Colonic mucosa (tissue), 4 donors: ENCODE measurements at regions not wholly inside any gene's neighbourhood (a gene's known extent, or its start where the extent isn't known, plus 50 kb on each side); places are given as distances from the start of the nearest gene placed in this dataset.

Source experiments
- DNase-seq: peaks from one replicate; pipeline ENCODE4 v3.0.0-alpha.2; 2020
- H3K27ac ChIP-seq: fragments of 200-600 bp; one replicate; pipeline ENCODE4 v1.8.0; 2021
- H3K27me3 ChIP-seq: fragments of 200-600 bp; one replicate; pipeline ENCODE4 v1.8.0; 2021
- H3K36me3 ChIP-seq: fragments of 200-600 bp; one replicate; pipeline ENCODE4 v1.8.0; 2021
- H3K4me1 ChIP-seq: fragments of 200-600 bp; one replicate; pipeline ENCODE4 v1.8.0; 2021; ENCODE audit warnings: mild to moderate bottlenecking
- H3K4me3 ChIP-seq: fragments of 200-600 bp; one replicate; pipeline ENCODE4 v1.8.0; 2021
- H3K9ac ChIP-seq, 2 donors: one replicate each; pipeline ENCODE4 v1.7.0; 2013; ENCODE audit warnings: control low read depth in 2 of 2, low read depth in 2 of 2, low read length in 2 of 2
- H3K9me3 ChIP-seq: fragments of 200-600 bp; one replicate; pipeline ENCODE4 v1.8.0; 2021
- intact Hi-C: fragments of 100-400 bp; cut with DNase I; formaldehyde crosslinking; loops from one replicate; pipeline ENCODE4 v1.14.1; 2022
- TF ChIP-seq, protein P1 (sequence below): fragments of 200-600 bp; IDR thresholded peaks from one replicate; pipeline ENCODE4 v1.8.0; 2022; ENCODE audit warnings: antibody characterized with exemption, mild to moderate bottlenecking
- donor health status: healthy.
- donor health status: DM: no; HTN: no; CAD: no.
- donor health status: DM: no; HTN: no; CAD: no.

DNA sequence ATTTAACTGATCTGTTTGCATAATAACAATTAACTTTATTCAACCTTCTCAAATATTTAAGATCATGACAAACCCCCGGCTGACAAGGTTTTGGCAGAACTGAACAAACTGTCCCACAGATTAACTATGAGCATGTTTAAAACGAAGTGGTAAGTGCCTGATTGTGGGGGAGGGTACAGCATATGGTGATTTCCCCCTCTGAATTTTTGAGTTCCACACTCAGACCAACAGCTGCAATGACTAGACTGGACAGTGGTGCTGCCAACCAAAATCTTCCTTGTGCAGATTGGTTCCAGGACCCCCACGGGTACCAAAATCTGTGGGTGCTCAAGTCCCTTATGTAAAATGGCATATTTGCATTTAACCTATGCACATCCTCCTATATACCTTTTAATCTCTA, 449.5 kb downstream of the SHQ1 start:
- intact Hi-C loops: no loop called here
- no peaks in the 10 kb centered on the region for H3K9me3 ChIP-seq
- no peak overlapping the region for H3K4me3 ChIP-seq
- TF ChIP-seq, protein P1, sequence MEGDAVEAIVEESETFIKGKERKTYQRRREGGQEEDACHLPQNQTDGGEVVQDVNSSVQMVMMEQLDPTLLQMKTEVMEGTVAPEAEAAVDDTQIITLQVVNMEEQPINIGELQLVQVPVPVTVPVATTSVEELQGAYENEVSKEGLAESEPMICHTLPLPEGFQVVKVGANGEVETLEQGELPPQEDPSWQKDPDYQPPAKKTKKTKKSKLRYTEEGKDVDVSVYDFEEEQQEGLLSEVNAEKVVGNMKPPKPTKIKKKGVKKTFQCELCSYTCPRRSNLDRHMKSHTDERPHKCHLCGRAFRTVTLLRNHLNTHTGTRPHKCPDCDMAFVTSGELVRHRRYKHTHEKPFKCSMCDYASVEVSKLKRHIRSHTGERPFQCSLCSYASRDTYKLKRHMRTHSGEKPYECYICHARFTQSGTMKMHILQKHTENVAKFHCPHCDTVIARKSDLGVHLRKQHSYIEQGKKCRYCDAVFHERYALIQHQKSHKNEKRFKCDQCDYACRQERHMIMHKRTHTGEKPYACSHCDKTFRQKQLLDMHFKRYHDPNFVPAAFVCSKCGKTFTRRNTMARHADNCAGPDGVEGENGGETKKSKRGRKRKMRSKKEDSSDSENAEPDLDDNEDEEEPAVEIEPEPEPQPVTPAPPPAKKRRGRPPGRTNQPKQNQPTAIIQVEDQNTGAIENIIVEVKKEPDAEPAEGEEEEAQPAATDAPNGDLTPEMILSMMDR: no peak
- H3K4me1 ChIP-seq: no peaks in the 10 kb centered on the region
- no peak for DNase-seq
- H3K36me3 ChIP-seq: no peaks in the 10 kb centered on the region
- no peak overlapping the region for H3K27ac ChIP-seq
- H3K27me3 ChIP-seq: no peaks in the 10 kb centered on the region
- no peak overlapping the region for H3K9ac ChIP-seq

DNA sequence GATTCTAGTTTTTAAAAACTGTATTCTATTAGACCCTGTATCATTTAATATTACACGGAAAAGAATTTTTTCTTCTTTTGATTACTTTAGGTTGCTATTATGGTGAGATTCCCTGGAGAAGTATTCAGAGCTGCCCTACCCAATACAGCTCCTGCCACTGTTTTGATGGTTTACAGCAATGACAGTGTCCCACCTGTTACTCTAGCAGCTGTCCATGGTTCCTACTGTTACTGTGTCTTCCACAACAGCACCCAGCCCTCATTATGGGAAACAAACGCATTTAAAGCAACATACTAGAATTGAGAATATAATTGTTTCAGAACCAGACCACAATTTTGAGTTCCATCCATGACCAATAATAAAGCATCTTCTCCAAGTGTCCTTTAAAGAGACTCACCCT, 450.7 kb downstream of the SHQ1 start:
- intact Hi-C loops: no loop called here
- Histone ChIP-seq H3K9me3 (no peaks in the 10 kb centered on the region), H3K27me3 (no peaks in the 10 kb centered on the region), H3K4me1 (no peaks in the 10 kb centered on the region), H3K36me3 (no peaks in the 10 kb centered on the region), H3K27ac (no peak overlapping the region), H3K4me3 (no peak overlapping the region), H3K9ac (no peak overlapping the region)
- TF ChIP-seq, protein P1: no peak
- DNase-seq: no peak

DNA sequence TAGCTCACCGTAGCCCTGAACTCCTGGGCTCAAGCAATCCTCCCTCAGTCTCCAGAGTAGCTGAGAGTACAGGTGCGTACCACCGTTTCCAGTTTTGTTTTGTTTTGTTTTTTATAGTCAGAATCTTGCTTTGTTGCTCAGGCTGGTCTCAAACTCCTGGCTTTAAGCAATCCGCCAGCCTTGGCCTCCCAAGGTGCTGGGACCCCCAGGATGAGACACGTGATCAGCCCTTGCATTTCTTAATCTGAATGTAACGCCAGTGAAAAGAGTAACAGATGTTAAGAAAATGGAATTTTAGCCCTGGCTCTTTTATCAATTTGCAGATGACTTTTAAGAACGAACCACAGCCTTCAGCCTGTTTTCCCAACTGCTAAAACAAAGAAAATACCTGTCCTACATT, 451.3 kb downstream of the SHQ1 start:
- Histone ChIP-seq H3K27ac (no peak overlapping the region), H3K4me1 (no peaks in the 10 kb centered on the region), H3K36me3 (no peaks in the 10 kb centered on the region), H3K27me3 (no peaks in the 10 kb centered on the region), H3K9me3 (no peaks in the 10 kb centered on the region), H3K4me3 (no peak overlapping the region), H3K9ac (no peak overlapping the region)
- intact Hi-C loops: no loop called here
- DNase-seq: no peak
- TF ChIP-seq, protein P1: no peak

DNA sequence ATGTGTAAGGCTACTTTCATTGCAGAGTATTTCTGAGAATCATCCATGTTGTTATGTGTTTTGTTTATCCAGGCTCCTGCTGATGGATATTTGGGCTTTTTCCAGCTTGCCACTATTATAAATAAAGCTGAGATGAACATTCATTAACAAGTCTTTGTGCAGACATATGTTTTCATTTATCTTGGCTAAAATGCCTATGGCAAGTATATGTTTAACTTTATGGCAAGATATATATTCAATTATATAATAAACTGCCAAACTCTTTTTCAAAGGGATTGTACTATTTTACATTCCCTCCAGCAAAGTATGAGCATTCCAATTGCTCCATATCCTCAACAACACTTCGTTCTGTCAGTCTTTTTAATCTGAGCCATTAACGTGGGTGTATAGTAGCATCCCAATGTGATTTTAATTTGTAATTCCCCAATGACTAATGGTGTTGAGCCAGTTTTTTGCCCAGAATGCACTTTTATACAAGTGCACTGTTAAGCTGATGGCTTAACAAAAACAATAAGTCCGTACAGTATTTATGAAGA, 452.4 kb downstream of the SHQ1 start:
- Histone ChIP-seq H3K9ac (no peak overlapping the region), H3K9me3 (no peaks in the 10 kb centered on the region), H3K4me3 (no peak overlapping the region), H3K27ac (no peak overlapping the region), H3K4me1 (no peaks in the 10 kb centered on the region), H3K27me3 (no peaks in the 10 kb centered on the region), H3K36me3 (no peaks in the 10 kb centered on the region)
- TF ChIP-seq, protein P1: no peak
- DNase-seq: no peak
- intact Hi-C loops: no loop called here

DNA sequence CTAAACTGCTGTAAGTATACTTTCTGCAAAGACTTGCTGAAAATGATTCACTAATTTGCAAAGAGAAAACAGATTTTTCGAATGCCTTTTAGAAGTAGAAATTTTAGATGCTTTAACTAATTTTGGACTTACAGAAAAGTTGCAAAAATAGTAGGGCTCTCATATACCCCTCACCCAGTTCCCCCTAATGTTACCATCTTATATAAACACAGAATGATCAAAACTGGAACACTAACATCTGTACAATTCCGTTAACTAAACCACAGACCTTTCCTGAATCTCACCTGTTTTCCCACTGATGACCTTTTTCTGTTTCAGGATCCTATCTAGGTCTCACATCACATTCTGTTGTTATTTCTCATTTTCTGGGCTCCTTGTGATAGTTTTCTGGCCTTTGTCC, 454.8 kb downstream of the SHQ1 start:
- TF ChIP-seq, protein P1: no peak
- DNase-seq: no peak
- H3K9me3 ChIP-seq: no peaks in the 10 kb centered on the region
- no peaks in the 10 kb centered on the region for H3K36me3 ChIP-seq
- H3K27ac ChIP-seq: no peak overlapping the region
- no peak overlapping the region for H3K9ac ChIP-seq
- no peaks in the 10 kb centered on the region for H3K27me3 ChIP-seq
- intact Hi-C loops: no loop called here
- H3K4me3 ChIP-seq: no peak overlapping the region
- no peaks in the 10 kb centered on the region for H3K4me1 ChIP-seq

DNA sequence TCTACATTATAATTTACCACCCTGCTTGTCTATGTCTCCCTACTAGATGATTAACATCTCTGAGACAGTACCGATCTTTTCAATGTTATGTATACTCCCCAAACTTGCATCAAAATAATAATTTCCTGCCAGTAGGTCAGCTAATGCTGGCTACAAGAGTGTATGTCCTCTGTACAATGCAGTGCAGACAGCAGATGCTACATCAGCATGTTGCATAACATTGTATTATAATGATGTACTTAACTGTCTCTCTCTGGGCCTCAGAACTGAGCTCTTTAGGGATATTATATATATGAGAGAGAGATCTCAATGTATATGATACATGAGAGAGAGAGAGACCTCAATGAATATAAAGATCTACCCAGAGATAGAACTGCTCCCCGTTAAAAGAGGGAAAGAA, 456.6 kb downstream of the SHQ1 start:
- intact Hi-C loops: no loop called here
- H3K9ac ChIP-seq: no peak overlapping the region
- no peak for DNase-seq
- no peak overlapping the region for H3K27ac ChIP-seq
- H3K27me3 ChIP-seq: no peaks in the 10 kb centered on the region
- TF ChIP-seq, protein P1: no peak
- H3K4me3 ChIP-seq: no peak overlapping the region
- no peaks in the 10 kb centered on the region for H3K4me1 ChIP-seq
- no peaks in the 10 kb centered on the region for H3K9me3 ChIP-seq
- no peaks in the 10 kb centered on the region for H3K36me3 ChIP-seq
